Ishikawa (cell line): ENCODE measurements at regions not wholly inside any gene's neighbourhood (a gene's known extent, or its start where the extent isn't known, plus 50 kb on each side); places are given as distances from the start of the nearest gene placed in this dataset.

Experiments used
- CEBPB ChIP-seq: IDR thresholded peaks from 2 replicates; pipeline ENCODE4 v1.6.1; 2012
- CREB1 ChIP-seq: IDR thresholded peaks from 2 replicates; pipeline ENCODE4 v1.6.1; 2012; ENCODE audit warnings: low read depth
- EGR1 ChIP-seq: IDR thresholded peaks from 2 replicates; pipeline ENCODE4 v1.6.1; 2012
- EP300 ChIP-seq: IDR thresholded peaks from 2 replicates; pipeline ENCODE4 v1.6.1; 2012; ENCODE audit warnings: borderline replicate concordance
- FOXM1 ChIP-seq: IDR thresholded peaks from 2 replicates; pipeline ENCODE4 v1.6.1; 2012; ENCODE audit warnings: low read depth, borderline replicate concordance
- NFIC ChIP-seq: IDR thresholded peaks from 2 replicates; pipeline ENCODE4 v1.6.1; 2012
- RAD21 ChIP-seq: IDR thresholded peaks from 2 replicates; pipeline ENCODE4 v1.6.1; 2012; ENCODE audit warnings: low read depth
- TAF1 ChIP-seq: IDR thresholded peaks from 2 replicates; pipeline ENCODE4 v1.6.1; 2012; ENCODE audit warnings: low read depth, mild to moderate bottlenecking
- TCF12 ChIP-seq: IDR thresholded peaks from 2 replicates; pipeline ENCODE4 v1.6.1; 2012; ENCODE audit warnings: low read depth
- TEAD4 ChIP-seq: IDR thresholded peaks from 2 replicates; pipeline ENCODE4 v1.6.1; 2012
- YY1 ChIP-seq: IDR thresholded peaks from 2 replicates; pipeline ENCODE4 v1.6.1; 2012; ENCODE audit warnings: low read depth
- ZBTB7A ChIP-seq: IDR thresholded peaks from 2 replicates; pipeline ENCODE4 v1.6.1; 2012; ENCODE audit warnings: low read depth
- TF ChIP-seq, protein P1 (sequence below): IDR thresholded peaks from 2 replicates; pipeline ENCODE4 v1.6.1; 2012; ENCODE audit warnings: low read depth, mild to moderate bottlenecking
- TF ChIP-seq, protein P2 (sequence below): IDR thresholded peaks from 2 replicates; pipeline ENCODE4 v1.6.1; 2012
- TF ChIP-seq, protein P3 (sequence below): IDR thresholded peaks from 2 replicates; pipeline ENCODE4 v1.6.1; 2012

DNA sequence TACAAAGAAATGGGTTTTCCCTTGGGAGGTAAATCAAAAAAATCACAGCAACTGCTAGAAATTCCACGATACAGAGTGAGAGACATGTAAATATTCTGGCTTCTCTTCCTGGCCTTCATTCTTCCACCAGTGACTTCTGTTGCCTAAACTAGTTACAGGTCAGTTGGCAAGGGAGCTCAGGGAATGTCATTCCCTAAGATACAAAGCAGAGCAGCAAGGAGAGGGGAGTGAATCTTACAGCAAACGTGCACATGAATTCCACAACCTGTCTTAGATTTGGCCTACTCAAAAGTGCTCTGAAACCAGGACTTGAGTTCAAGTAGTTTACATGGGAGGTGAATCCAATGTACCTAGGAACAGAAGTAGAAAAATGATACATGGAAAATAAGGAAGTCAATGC lies 445.3 kb upstream of the LRRC7 start:
- TF ChIP-seq FOXM1, result no peak
- TF ChIP-seq, protein P1, sequence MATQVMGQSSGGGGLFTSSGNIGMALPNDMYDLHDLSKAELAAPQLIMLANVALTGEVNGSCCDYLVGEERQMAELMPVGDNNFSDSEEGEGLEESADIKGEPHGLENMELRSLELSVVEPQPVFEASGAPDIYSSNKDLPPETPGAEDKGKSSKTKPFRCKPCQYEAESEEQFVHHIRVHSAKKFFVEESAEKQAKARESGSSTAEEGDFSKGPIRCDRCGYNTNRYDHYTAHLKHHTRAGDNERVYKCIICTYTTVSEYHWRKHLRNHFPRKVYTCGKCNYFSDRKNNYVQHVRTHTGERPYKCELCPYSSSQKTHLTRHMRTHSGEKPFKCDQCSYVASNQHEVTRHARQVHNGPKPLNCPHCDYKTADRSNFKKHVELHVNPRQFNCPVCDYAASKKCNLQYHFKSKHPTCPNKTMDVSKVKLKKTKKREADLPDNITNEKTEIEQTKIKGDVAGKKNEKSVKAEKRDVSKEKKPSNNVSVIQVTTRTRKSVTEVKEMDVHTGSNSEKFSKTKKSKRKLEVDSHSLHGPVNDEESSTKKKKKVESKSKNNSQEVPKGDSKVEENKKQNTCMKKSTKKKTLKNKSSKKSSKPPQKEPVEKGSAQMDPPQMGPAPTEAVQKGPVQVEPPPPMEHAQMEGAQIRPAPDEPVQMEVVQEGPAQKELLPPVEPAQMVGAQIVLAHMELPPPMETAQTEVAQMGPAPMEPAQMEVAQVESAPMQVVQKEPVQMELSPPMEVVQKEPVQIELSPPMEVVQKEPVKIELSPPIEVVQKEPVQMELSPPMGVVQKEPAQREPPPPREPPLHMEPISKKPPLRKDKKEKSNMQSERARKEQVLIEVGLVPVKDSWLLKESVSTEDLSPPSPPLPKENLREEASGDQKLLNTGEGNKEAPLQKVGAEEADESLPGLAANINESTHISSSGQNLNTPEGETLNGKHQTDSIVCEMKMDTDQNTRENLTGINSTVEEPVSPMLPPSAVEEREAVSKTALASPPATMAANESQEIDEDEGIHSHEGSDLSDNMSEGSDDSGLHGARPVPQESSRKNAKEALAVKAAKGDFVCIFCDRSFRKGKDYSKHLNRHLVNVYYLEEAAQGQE, result no peak
- no peak for TF ChIP-seq CREB1
- TF ChIP-seq TAF1, result no peak

DNA sequence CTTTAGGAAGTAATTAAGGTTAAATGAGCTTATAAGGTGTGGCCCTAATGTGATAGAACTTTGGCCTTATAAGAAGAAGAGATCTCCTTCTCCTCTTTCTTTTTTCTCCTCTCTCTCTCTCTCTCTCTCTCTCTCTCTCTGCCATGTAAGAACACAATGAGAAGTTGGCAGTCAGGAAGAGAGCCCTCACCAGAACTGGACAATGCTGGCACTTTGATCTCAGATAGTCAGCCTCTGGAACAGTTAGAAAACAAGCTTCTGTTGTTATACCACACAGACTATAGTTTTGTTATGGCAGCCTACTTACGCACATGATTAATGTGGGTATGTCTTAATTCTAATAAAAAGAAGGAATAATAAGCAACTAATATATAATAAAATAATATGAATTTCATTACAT lies 444.2 kb upstream of the LRRC7 start:
- TF ChIP-seq FOXM1, result no peak
- no peak for TF ChIP-seq ZBTB7A
- TF ChIP-seq TCF12, result no peak
- TF ChIP-seq, protein P2, sequence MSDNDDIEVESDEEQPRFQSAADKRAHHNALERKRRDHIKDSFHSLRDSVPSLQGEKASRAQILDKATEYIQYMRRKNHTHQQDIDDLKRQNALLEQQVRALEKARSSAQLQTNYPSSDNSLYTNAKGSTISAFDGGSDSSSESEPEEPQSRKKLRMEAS, result no peak
- no peak for TF ChIP-seq CREB1
- no peak for TF ChIP-seq TAF1
- no peak for TF ChIP-seq TEAD4
- TF ChIP-seq YY1, result no peak
- TF ChIP-seq NFIC, result no peak
- no peak for TF ChIP-seq EP300
- TF ChIP-seq, protein P1, result no peak
- no peak for TF ChIP-seq EGR1
- TF ChIP-seq, protein P3, sequence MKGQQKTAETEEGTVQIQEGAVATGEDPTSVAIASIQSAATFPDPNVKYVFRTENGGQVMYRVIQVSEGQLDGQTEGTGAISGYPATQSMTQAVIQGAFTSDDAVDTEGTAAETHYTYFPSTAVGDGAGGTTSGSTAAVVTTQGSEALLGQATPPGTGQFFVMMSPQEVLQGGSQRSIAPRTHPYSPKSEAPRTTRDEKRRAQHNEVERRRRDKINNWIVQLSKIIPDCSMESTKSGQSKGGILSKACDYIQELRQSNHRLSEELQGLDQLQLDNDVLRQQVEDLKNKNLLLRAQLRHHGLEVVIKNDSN, result no peak
- TF ChIP-seq RAD21, result no peak
- no peak for TF ChIP-seq CEBPB

DNA sequence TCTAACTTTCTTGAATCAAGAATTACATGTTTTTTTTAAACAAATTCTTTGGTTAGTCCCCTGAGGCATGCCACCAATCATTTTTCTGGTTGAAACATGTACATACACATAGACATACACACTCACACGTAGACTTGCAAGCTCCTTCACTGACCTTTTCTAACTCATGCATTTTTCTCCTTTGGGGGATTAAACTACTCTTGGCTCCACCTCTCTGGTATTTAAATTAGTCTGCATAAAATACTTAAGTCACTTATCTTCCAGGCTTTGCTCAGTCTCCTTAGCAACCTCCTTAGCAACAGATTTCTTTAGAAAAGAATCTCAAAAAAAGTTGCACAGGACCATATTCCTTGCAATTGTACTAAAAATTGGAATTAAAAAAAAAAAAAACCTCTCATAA lies 440.9 kb upstream of the LRRC7 start:
- no peak for TF ChIP-seq YY1
- TF ChIP-seq FOXM1, result no peak
- no peak for TF ChIP-seq TEAD4
- no peak for TF ChIP-seq CEBPB
- TF ChIP-seq, protein P3, result no peak
- TF ChIP-seq EGR1, result no peak
- TF ChIP-seq, protein P2, result no peak
- TF ChIP-seq TAF1, result no peak

DNA sequence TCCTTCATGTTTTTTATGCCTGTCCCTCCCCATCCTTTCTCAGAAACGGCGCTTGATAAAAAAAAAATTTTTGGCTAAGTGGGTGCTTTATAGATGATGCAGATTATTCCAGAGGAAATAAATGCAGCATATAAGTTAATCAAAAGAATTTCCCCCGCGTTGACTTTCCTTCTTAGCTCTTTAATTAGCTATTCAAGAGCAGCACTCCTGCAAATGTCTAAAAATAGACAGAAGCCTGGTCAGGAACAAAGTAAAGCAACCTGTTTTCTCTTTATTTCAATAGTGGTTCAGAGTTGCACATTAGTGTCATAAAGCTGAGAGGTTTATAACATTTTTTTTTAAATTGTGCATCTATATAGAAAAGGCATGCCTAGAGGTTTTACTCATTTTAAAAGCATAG lies 439.5 kb upstream of the LRRC7 start:
- TF ChIP-seq NFIC, result no peak

DNA sequence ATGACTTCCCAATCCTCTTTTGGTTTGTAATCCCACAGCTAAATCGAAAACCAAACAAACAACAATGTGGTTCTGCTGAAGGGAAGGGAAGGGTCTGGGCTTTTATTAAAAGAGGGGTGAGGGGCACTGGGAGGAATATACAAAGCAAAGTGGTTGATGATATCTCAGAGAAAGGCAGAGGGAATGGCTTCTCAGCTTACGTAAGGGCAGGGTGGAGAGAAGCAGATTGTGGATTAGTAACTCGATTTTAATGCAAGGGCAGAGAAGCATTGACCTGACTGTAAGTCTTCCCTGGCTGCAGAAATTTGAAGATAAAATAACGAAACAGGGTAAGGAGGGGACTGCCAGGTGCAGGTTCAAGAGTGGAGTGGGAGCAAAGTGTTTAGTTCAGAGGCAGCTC lies 438.2 kb upstream of the LRRC7 start:
- TF ChIP-seq NFIC, result no peak
- TF ChIP-seq, protein P3, result no peak
- TF ChIP-seq CREB1, result no peak
- no peak for TF ChIP-seq FOXM1
- TF ChIP-seq YY1, result no peak
- TF ChIP-seq EGR1, result no peak

DNA sequence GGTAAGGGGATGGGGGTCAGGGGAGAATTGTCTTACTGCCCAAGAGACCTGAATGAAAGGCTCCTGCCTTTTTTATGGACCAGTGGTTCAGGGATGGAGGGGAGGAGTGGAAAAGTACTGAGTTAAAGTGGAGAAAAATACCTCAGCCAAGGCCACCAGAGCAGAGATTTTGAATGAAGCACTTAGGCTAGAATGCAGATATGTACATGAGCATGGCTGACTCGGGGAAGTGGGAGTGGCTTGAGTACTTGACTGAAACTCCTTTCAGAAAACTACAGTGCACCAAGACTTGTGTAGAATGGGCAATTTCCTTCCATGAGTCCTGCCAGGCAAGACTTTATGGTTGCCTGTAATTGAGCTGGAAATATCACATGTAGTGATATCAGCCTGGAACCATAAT lies 429.6 kb upstream of the LRRC7 start:
- TF ChIP-seq, protein P3, result no peak
- no peak for TF ChIP-seq EP300
- TF ChIP-seq YY1, result no peak
- TF ChIP-seq NFIC, result no peak

DNA sequence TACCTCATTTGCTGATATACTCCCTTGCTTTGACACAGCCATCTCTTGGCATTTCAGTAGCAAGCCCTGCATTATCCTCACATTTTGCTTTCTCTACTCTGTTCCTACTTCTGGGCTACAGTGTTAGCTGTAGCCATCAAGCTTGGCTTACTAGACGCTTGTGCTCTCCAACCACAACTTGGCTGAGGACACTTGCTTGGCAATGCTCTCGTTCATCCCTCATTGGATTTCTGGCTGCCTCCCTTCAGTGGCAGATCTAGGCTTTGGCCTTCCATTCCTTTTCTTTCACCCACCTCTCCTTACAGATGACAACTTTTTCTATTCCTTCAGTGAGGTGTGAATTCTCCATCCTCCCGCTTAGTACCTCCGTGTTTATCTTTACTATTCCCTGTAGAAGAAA lies 428.7 kb upstream of the LRRC7 start:
- TF ChIP-seq TCF12 (no peak), ZBTB7A (no peak), EP300 (no peak)
